Mammary epithelial cell (primary cell): ENCODE measurements at regions not wholly inside any gene's neighbourhood (a gene's known extent, or its start where the extent isn't known, plus 50 kb on each side); places are given as distances from the start of the nearest gene placed in this dataset.

Source experiments
- EZH2 ChIP-seq: IDR thresholded peaks from 2 replicates; pipeline ENCODE4 v1.6.1; 2012; ENCODE audit warnings: low read length, inconsistent platforms, borderline replicate concordance
- TF ChIP-seq, protein P1 (sequence below), 2 donors: IDR thresholded peaks in 1 of 2; conservative IDR thresholded peaks in 1 of 2; 2 replicates each; pipeline ENCODE4 v1.5.1; 2011 to 2012; ENCODE audit warnings: inconsistent platforms in 2 of 2, low read length in 2 of 2, mild to moderate bottlenecking in 2 of 2, control low read depth in 1 of 2, low read depth in 1 of 2; ENCODE audit not compliant: insufficient read depth in 1 of 2; ENCODE audit errors: extremely low read depth in 1 of 2

DNA sequence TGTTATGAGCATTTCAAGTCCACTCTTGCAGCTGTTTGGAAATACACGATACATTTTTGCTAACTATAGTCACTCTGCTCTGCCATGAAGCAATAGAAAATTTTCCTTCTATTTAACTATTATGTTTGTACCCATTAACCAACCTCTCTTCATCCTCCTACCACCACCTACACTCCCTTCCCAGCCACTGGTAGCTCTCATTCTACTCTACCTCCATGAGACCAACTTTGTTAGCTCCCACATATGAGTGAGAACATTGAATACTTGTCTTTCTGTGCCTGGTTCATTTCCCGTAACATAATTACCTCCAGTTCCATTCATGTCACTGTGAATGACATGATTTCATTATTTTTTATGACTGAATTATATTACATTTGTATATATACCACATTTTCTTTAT lies 505.9 kb upstream of the CCNG1 start:
- TF ChIP-seq, protein P1, sequence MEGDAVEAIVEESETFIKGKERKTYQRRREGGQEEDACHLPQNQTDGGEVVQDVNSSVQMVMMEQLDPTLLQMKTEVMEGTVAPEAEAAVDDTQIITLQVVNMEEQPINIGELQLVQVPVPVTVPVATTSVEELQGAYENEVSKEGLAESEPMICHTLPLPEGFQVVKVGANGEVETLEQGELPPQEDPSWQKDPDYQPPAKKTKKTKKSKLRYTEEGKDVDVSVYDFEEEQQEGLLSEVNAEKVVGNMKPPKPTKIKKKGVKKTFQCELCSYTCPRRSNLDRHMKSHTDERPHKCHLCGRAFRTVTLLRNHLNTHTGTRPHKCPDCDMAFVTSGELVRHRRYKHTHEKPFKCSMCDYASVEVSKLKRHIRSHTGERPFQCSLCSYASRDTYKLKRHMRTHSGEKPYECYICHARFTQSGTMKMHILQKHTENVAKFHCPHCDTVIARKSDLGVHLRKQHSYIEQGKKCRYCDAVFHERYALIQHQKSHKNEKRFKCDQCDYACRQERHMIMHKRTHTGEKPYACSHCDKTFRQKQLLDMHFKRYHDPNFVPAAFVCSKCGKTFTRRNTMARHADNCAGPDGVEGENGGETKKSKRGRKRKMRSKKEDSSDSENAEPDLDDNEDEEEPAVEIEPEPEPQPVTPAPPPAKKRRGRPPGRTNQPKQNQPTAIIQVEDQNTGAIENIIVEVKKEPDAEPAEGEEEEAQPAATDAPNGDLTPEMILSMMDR (conservative IDR thresholded peaks at IDR 0.05 in 1 of 2, IDR thresholded peaks at IDR 0.05 in 1 of 2; ENCODE audit: extremely low read depth in 1 of 2, insufficient read depth in 1 of 2, low read depth in 1 of 2, low read length in 2 of 2), result no peak
- TF ChIP-seq EZH2, result no peak
